Astrocyte of the spinal cord (primary cell): ENCODE measurements at regions not wholly inside any gene's neighbourhood (a gene's known extent, or its start where the extent isn't known, plus 50 kb on each side); places are given as distances from the start of the nearest gene placed in this dataset.

Experiments
- DNase-seq: peaks from one replicate; pipeline ENCODE4 v3.0.0; 2011; ENCODE audit warnings: low read depth, low spot score
- H3K4me3 ChIP-seq: 2 replicates; pipeline ENCODE4 v1.5.1; 2011; ENCODE audit warnings: low read depth, mild to moderate bottlenecking, low read length, moderate library complexity
- in situ Hi-C: cut with HindIII; loops from 2 replicates; pipeline ENCODE4 v1.10.0; 2017; ENCODE audit warnings: low sequenced_read_pairs
- TF ChIP-seq, protein P1 (sequence below): IDR thresholded peaks from 2 replicates; pipeline ENCODE4 v1.5.1; 2012; ENCODE audit warnings: low read depth, mild to moderate bottlenecking, low read length, inconsistent platforms

DNA sequence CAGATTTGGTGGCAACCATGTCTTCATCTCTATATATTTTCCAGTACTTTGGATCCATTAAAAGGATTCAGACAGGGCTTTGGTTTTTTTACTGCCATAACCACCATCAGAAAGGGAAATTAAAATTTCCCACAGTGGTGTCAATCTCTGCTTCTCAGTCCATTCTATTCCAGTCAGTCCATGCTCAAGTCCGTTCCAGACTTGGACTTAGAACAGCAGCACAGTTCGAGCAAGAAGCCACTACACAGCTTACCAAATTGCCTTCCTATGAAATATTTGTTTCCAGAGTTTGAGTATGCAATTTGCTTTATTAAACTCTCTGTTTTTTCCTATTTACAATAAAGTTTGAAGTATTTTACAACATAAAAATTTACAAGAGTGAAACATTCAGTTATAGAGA is 306.5 kb upstream of the GULP1 start:
- DNase-seq, result no peak
- TF ChIP-seq, protein P1, sequence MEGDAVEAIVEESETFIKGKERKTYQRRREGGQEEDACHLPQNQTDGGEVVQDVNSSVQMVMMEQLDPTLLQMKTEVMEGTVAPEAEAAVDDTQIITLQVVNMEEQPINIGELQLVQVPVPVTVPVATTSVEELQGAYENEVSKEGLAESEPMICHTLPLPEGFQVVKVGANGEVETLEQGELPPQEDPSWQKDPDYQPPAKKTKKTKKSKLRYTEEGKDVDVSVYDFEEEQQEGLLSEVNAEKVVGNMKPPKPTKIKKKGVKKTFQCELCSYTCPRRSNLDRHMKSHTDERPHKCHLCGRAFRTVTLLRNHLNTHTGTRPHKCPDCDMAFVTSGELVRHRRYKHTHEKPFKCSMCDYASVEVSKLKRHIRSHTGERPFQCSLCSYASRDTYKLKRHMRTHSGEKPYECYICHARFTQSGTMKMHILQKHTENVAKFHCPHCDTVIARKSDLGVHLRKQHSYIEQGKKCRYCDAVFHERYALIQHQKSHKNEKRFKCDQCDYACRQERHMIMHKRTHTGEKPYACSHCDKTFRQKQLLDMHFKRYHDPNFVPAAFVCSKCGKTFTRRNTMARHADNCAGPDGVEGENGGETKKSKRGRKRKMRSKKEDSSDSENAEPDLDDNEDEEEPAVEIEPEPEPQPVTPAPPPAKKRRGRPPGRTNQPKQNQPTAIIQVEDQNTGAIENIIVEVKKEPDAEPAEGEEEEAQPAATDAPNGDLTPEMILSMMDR, result no peak
- H3K4me3 ChIP-seq, result no peak overlapping the region
- in situ Hi-C loops, result no loop called here

DNA sequence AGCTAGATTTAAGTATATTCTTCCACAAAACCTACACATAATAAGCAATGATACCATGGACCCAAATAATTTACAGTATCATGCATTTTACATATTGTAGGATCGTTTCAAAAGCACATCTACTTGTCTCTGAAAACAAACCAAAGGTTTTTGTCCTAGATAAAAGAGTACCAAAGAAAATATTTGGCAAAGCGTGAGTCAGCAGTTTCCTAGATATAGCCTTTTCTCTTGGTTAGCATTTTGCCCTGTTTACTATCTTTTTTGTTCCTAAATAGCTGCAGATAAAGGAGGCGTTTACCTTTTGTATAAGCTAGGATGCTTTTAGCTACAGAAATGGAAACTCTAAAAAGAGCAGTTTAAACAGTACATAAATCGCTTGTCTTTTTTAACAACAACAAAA is 305.8 kb upstream of the GULP1 start:
- no peak overlapping the region for H3K4me3 ChIP-seq

DNA sequence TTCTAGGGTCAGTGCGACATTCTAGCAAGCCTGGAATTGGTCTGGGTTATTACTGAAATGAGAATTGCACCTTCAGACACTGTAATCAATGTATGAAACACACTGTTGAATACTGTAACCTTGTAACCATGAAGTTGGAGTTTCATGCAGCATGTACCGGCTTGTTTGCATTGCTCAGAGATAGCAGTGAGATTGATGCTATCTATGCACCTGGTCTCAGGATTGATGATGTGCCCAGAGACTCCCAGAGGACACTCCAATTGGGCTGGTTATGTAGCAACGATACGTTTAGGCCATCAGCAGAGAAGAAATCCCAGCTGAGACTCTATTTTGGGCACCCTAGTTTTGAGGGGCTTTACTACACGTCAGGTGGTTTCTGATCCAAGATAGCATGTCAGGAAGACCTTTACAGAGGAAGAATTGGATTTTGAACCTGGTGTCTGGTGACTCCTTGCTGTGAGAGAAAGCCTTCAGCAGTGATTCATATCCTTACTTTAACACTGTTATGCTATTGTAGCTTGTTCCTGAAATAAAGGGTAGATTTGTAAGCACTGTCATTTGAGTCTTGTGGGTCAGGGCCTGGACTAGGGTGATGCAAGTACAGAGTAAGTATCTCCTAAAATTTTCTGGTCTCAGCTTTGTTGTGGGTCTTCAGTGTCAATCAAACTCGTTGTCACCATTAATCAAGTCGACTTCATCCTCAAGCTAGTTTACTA is 305.1 kb upstream of the GULP1 start:
- TF ChIP-seq, protein P1, result no peak
- in situ Hi-C loops, result no loop called here
- no peak overlapping the region for H3K4me3 ChIP-seq
- peak; percentile 32 for DNase-seq

More for the DNA sequence above, 305.8 kb upstream of the GULP1 start:
- TF ChIP-seq, protein P1, result no peak
- in situ Hi-C loops, result no loop called here
- DNase-seq, result peak; percentile 30

DNA sequence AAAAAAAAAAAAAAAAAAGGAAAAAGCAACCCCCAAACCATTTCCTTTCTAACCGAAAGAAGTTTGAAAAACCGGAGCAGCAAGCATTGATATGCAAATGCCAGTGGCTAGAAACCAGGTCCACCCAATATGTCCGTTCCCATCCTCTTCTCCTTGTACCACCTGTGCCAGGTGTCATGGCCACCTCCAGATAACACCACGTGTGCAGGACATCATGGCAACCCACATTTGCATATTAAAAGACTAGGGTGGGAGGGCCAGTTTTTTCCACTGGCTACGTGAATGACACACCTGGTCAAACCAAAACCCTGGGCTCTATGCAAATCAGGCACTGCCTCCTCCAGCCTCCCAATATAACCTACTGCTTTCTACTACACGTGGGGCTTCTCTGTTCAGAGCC is 303.3 kb upstream of the GULP1 start:
- no peak for DNase-seq
- H3K4me3 ChIP-seq, result no peak overlapping the region
- TF ChIP-seq, protein P1, result no peak
- in situ Hi-C loops, result no loop called here

DNA sequence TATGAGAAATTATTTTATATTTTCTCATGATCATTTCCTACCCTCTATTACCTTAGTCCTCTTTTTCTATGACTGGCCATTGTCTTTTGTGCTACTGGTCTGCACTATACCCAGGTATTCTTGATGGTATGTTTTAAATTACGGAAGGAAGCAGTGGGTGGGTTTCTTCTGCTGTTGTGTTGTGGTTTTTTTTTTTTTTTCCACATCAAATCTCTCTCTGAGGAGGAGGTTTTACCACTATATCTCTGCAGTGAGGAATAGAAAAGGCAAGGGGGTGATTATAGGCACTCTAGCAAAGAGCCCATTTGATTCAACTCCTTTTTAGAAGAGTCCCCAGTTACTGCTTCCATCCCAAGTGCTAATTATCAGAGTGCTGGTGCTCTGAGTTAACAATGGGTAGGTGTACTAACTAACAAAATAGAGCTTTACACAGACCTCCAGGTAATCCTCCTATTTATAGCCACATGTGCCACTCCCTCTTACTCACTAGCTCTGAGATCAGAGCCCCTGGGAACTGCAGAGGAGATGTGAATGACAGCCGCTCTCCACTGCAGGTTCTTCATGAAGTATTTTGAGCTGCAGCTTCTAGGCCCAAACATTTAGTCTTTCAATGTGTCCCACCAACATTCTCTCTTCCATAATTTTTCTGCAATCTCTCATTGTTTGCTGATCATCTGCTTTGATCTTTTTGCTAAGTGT is 301.6 kb upstream of the GULP1 start:
- H3K4me3 ChIP-seq, result no peak overlapping the region
- in situ Hi-C loops, result no loop called here
- TF ChIP-seq, protein P1, result no peak
- no peak for DNase-seq

DNA sequence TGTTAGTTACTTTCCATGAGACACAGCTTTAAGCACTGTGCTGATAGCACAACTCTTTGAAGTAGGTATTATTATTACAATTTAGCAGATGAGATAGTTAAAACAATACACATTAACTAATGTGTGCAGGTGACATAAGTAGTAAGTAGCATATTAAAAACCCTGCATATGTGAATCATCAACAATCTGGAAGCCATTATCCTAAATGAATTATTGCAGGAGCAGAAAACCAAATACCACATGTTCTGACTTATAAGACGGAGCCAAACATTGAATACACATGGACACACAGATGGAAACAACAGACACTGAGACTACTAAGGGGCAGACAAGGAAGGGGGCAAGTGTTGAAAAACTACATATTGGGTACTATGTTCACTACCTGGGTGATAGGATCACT is 300.3 kb upstream of the GULP1 start:
- in situ Hi-C loops, result no loop called here
- no peak for DNase-seq
- TF ChIP-seq, protein P1, result no peak
- no peak overlapping the region for H3K4me3 ChIP-seq
